Mesendoderm (in vitro differentiated cells): ENCODE measurements at regions not wholly inside any gene's neighbourhood (a gene's known extent, or its start where the extent isn't known, plus 50 kb on each side); places are given as distances from the start of the nearest gene placed in this dataset.
A peak's percentile ranks its signal among the peaks of the same experiment; 100 is the strongest.

Experiments
- DNase-seq: peaks from one replicate; pipeline ENCODE4 v3.0.0; 2013
- H2AK5ac ChIP-seq: 2 replicates; pipeline ENCODE4 v1.6.1; 2013; ENCODE audit warnings: low read length, inconsistent platforms
- H2BK120ac ChIP-seq: 2 replicates; pipeline ENCODE4 v1.6.1; 2013; ENCODE audit warnings: low read depth, mild to moderate bottlenecking, low read length, moderate library complexity, mixed read lengths
- H2BK15ac ChIP-seq: replicated peaks from 2 replicates; pipeline ENCODE4 v1.6.1; 2013; ENCODE audit warnings: low read depth, mild to moderate bottlenecking, moderate library complexity
- H2BK5ac ChIP-seq: 2 replicates; pipeline ENCODE4 v1.6.1; 2013; ENCODE audit warnings: low read length, inconsistent platforms
- H3K18ac ChIP-seq: 2 replicates; pipeline ENCODE4 v1.6.1; 2013; ENCODE audit warnings: mild to moderate bottlenecking, low read length, mixed read lengths
- H3K23ac ChIP-seq: one replicate; pipeline ENCODE4 v1.6.1; 2013; ENCODE audit warnings: low read length
- H3K27ac ChIP-seq: 2 replicates; pipeline ENCODE4 v1.5.1; 2013; ENCODE audit warnings: low read depth, mild to moderate bottlenecking, inconsistent platforms, low read length, moderate library complexity
- H3K27me3 ChIP-seq: 2 replicates; pipeline ENCODE4 v1.6.1; 2013; ENCODE audit warnings: low read length, control low read depth, mild to moderate bottlenecking, inconsistent platforms; ENCODE audit not compliant: insufficient read depth, poor library complexity
- H3K36me3 ChIP-seq: 2 replicates; pipeline ENCODE4 v1.6.1; 2013; ENCODE audit warnings: low read length, inconsistent platforms; ENCODE audit not compliant: control insufficient read depth, insufficient read depth
- H3K4ac ChIP-seq: one replicate; pipeline ENCODE4 v1.6.1; 2013; ENCODE audit warnings: low read depth, mild to moderate bottlenecking, low read length, moderate library complexity
- H3K4me1 ChIP-seq: 2 replicates; pipeline ENCODE4 v1.6.1; 2013; ENCODE audit warnings: low read depth, low read length, inconsistent platforms; ENCODE audit not compliant: control insufficient read depth
- H3K4me2 ChIP-seq: 2 replicates; pipeline ENCODE4 v1.6.1; 2013; ENCODE audit warnings: low read length
- H3K4me3 ChIP-seq: 2 replicates; pipeline ENCODE4 v1.5.1; 2013; ENCODE audit warnings: mild to moderate bottlenecking, low read length
- H3K56ac ChIP-seq: one replicate; pipeline ENCODE4 v1.6.1; 2013; ENCODE audit warnings: low read length
- H3K79me1 ChIP-seq: 2 replicates; pipeline ENCODE4 v1.6.1; 2013; ENCODE audit warnings: low read length, inconsistent platforms
- H3K79me2 ChIP-seq: 2 replicates; pipeline ENCODE4 v1.6.1; 2013; ENCODE audit warnings: mild to moderate bottlenecking, low read length; ENCODE audit not compliant: control insufficient read depth, insufficient read depth
- H3K9ac ChIP-seq: 2 replicates; pipeline ENCODE4 v1.6.1; 2013; ENCODE audit warnings: low read length, inconsistent platforms
- H4K5ac ChIP-seq: one replicate; pipeline ENCODE4 v1.6.1; 2013; ENCODE audit warnings: low read length
- H4K8ac ChIP-seq: one replicate; pipeline ENCODE4 v1.6.1; 2013; ENCODE audit warnings: low read depth, mild to moderate bottlenecking, control low read depth, low read length, moderate library complexity
- WGBS: extraction: QIAGEN DNeasy Blood & Tissue Kit; methylation state at CpG from one replicate; pipeline ENCODE4 v1.1.7; 2013; ENCODE audit warnings: low lambda C conversion rate, missing lambda C conversion rate; ENCODE audit not compliant: insufficient coverage; ENCODE audit errors: extremely low coverage; 5-methylcytosine and 5-hydroxymethylcytosine counted together

- Histone ChIP-seq H3K27ac (no peak overlapping the region), H4K5ac (no peak overlapping the region), H2BK15ac (no peak overlapping the region), H3K18ac (peak overlapping the region; percentile 41), H2AK5ac (no peak overlapping the region), H3K23ac (no peak overlapping the region), H3K27me3 (no peaks in the 10 kb centered on the region), H3K56ac (no peak overlapping the region), H3K4me2 (no peak overlapping the region), H3K4ac (no peak overlapping the region), H2BK5ac (no peak overlapping the region), H3K9ac (no peak overlapping the region), H3K79me1 (no peaks in the 10 kb centered on the region), H3K4me1 (no peaks in the 10 kb centered on the region), H3K79me2 (no peaks in the 10 kb centered on the region), H2BK120ac (no peak overlapping the region), H4K8ac (no peak overlapping the region), H3K4me3 (no peak overlapping the region), H3K36me3 (no peaks in the 10 kb centered on the region)
- DNase-seq, result no peak
- no CpG with 5 or more reads among the region's 2 CpGs for WGBS
Observed at GRCh38 chr18:41899535-41899934, 55.5 kb upstream of the PIK3C3 start.

- Histone ChIP-seq H3K4me1 (no peaks in the 10 kb centered on the region), H3K4me3 (no peak overlapping the region), H3K79me1 (no peaks in the 10 kb centered on the region), H3K4ac (no peak overlapping the region), H3K36me3 (no peaks in the 10 kb centered on the region), H3K9ac (no peak overlapping the region), H2BK5ac (no peak overlapping the region), H2BK120ac (no peak overlapping the region), H3K79me2 (no peaks in the 10 kb centered on the region), H3K27me3 (no peaks in the 10 kb centered on the region), H3K56ac (no peak overlapping the region), H3K27ac (no peak overlapping the region), H2AK5ac (no peak overlapping the region), H2BK15ac (no peak overlapping the region), H3K4me2 (no peak overlapping the region), H4K5ac (no peak overlapping the region), H3K23ac (no peak overlapping the region), H4K8ac (no peak overlapping the region), H3K18ac (no peak overlapping the region)
- no peak for DNase-seq
Observed at GRCh38 chr18:41893432-41893831, 61.6 kb upstream of the PIK3C3 start.

- Histone ChIP-seq H3K23ac (no peak overlapping the region), H3K4me1 (no peaks in the 10 kb centered on the region), H3K36me3 (no peaks in the 10 kb centered on the region), H3K27me3 (no peaks in the 10 kb centered on the region), H2BK120ac (no peak overlapping the region), H3K4ac (no peak overlapping the region), H4K8ac (no peak overlapping the region), H3K79me1 (no peaks in the 10 kb centered on the region), H2BK5ac (no peak overlapping the region), H3K4me3 (no peak overlapping the region), H2BK15ac (no peak overlapping the region), H2AK5ac (no peak overlapping the region), H3K18ac (no peak overlapping the region), H3K56ac (no peak overlapping the region), H3K79me2 (no peaks in the 10 kb centered on the region), H3K9ac (no peak overlapping the region), H4K5ac (no peak overlapping the region), H3K27ac (no peak overlapping the region), H3K4me2 (no peak overlapping the region)
- DNase-seq, result no peak
- WGBS, result no CpG with 5 or more reads among the region's 1 CpG
Observed at GRCh38 chr18:41887100-41887499, 67.9 kb upstream of the PIK3C3 start.

GRCh38 chr18:41886126-41886807 lies 68.8 kb upstream of the PIK3C3 start:
- WGBS, result no CpG with 5 or more reads among the region's 12 CpGs
- no peak overlapping the region for H3K18ac ChIP-seq
- no peak overlapping the region for H3K27ac ChIP-seq
- no peak overlapping the region for H3K4me2 ChIP-seq
- no peak overlapping the region for H2BK5ac ChIP-seq
- no peak overlapping the region for H3K4me3 ChIP-seq
- H2BK120ac ChIP-seq, result no peak overlapping the region
- H3K4ac ChIP-seq, result no peak overlapping the region
- no peaks in the 10 kb centered on the region for H3K27me3 ChIP-seq
- H2BK15ac ChIP-seq, result no peak overlapping the region
- H3K4me1 ChIP-seq, result no peaks in the 10 kb centered on the region
- H3K23ac ChIP-seq, result no peak overlapping the region
- H2AK5ac ChIP-seq, result no peak overlapping the region
- no peak overlapping the region for H3K9ac ChIP-seq
- no peaks in the 10 kb centered on the region for H3K79me1 ChIP-seq
- H3K36me3 ChIP-seq, result no peaks in the 10 kb centered on the region
- no peak overlapping the region for H4K5ac ChIP-seq
- no peak overlapping the region for H4K8ac ChIP-seq
- H3K56ac ChIP-seq, result no peak overlapping the region
- DNase-seq, result no peak
- H3K79me2 ChIP-seq, result no peaks in the 10 kb centered on the region

GRCh38 chr18:41881285-41881684 lies 73.7 kb upstream of the PIK3C3 start:
- Histone ChIP-seq H3K4me1 (no peaks in the 10 kb centered on the region), H3K9ac (no peak overlapping the region), H3K4ac (no peak overlapping the region), H3K18ac (no peak overlapping the region), H3K4me3 (no peak overlapping the region), H3K23ac (no peak overlapping the region), H3K79me2 (no peaks in the 10 kb centered on the region), H3K79me1 (no peaks in the 10 kb centered on the region), H2BK5ac (no peak overlapping the region), H4K5ac (no peak overlapping the region), H4K8ac (no peak overlapping the region), H3K27me3 (no peaks in the 10 kb centered on the region), H2AK5ac (no peak overlapping the region), H3K27ac (no peak overlapping the region), H2BK15ac (no peak overlapping the region), H2BK120ac (no peak overlapping the region), H3K4me2 (no peak overlapping the region), H3K56ac (no peak overlapping the region), H3K36me3 (no peaks in the 10 kb centered on the region)
- DNase-seq, result no peak
- no CpG with 5 or more reads among the region's 3 CpGs for WGBS

- H3K56ac ChIP-seq, result no peak overlapping the region
- no peaks in the 10 kb centered on the region for H3K36me3 ChIP-seq
- no peaks in the 10 kb centered on the region for H3K79me2 ChIP-seq
- no peak overlapping the region for H2BK5ac ChIP-seq
- H3K9ac ChIP-seq, result no peak overlapping the region
- no peak overlapping the region for H4K8ac ChIP-seq
- no peak overlapping the region for H3K27ac ChIP-seq
- no peak overlapping the region for H3K4ac ChIP-seq
- no CpG with 5 or more reads among the region's 3 CpGs for WGBS
- no peak overlapping the region for H2BK15ac ChIP-seq
- H2BK120ac ChIP-seq, result no peak overlapping the region
- no peaks in the 10 kb centered on the region for H3K79me1 ChIP-seq
- no peak overlapping the region for H2AK5ac ChIP-seq
- H3K4me3 ChIP-seq, result no peak overlapping the region
- DNase-seq, result no peak
- H3K27me3 ChIP-seq, result no peaks in the 10 kb centered on the region
- no peaks in the 10 kb centered on the region for H3K4me1 ChIP-seq
- no peak overlapping the region for H3K18ac ChIP-seq
- H4K5ac ChIP-seq, result no peak overlapping the region
- no peak overlapping the region for H3K23ac ChIP-seq
- H3K4me2 ChIP-seq, result no peak overlapping the region
Observed at GRCh38 chr18:41879256-41879655, 75.8 kb upstream of the PIK3C3 start.
